Stimulated activated CD8-positive, alpha-beta memory T cell treated with anti-CD3 and anti-CD28 coated beads, Interleukin-12 subunit alpha, Interleukin-12 subunit beta, amount 100 ng/mL, for 4 hours (primary cell): ENCODE measurements at regions not wholly inside any gene's neighbourhood (a gene's known extent, or its start where the extent isn't known, plus 50 kb on each side); places are given as distances from the start of the nearest gene placed in this dataset.
"Not testable (repeated sequence)": the region's sequence is repeated elsewhere in the genome, so short reads cannot be mapped to it uniquely, and the experiment has no call there.

ENCODE experiments used
- DNase-seq: peaks from one replicate; pipeline ENCODE4 v3.0.0-alpha.2; 2020; ENCODE audit warnings: low read depth

DNA sequence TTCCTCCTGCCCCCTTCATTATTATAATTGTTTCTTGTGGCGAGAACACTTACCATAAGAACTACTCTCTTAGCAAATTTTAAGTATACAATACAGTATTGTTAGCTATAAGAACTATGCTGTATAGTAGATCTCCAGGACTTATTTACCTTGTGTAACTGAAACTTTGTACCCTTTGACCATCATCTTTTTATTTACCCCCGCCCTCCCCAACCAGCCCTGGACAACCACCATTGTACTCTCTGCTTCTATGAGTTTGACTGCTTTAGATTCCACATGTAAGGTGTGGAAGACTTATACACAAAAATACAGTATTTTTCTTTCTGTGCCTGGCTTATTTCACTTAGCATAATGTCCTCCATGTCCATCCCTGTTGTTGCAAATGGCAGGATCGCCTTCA lies 161.1 kb downstream of the PHF8 start:
- no peak for DNase-seq

- no peak for DNase-seq
These were observed 161.9 kb downstream of the PHF8 start for GRCh38 chrX:53882331-53882730.

- DNase-seq: not testable (repeated sequence)
These were observed 163.5 kb downstream of the PHF8 start for GRCh38 chrX:53880786-53881185.

DNA sequence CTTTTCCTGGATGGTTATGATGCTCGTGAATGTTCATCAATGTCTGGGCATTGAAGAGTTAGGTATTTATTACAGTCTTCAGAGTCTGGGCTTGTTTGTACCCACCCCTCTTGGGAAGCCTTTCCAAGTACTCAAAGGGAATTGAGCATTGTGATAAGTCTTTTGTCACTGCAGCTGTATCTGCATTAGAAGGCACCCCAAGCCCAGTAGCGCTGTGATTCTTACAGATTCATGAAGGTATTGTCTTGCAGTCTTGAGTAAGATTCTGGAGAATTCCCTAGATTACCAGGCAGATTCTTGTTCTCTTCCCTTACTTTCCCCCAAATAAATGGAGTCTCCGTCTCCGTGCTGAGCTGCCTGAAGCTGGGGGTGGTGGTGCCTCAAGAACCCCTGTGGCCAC lies 173.4 kb upstream of the HUWE1 start:
- DNase-seq: no peak

GRCh38 chrX:53831662-53832635 lies 145.4 kb upstream of the HUWE1 start:
- peak; percentile 3 for DNase-seq

DNA sequence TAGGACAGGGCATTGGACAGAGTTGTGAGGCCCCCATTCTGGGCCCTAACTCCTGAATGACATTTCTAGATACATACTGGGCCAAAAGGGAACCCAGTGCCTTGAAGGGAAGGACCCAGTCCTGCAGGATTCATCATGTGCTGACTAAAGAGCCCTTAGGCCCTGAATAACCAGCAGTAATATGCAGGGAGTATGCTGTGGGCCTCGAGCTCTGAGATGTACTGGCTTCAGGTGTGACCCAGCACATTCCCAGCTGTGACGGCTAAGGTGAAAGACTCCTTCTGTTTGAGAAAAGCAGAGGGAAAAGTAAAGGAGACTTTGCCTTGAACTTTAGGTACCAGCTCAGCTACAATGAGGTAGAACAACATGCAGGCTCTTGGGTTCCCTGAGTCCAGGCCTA lies 138.2 kb upstream of the HUWE1 start:
- DNase-seq: no peak

GRCh38 chrX:53818115-53818514 lies 131.6 kb upstream of the HUWE1 start:
- DNase-seq: not testable (repeated sequence)

GRCh38 chrX:53817548-53817947 lies 131.0 kb upstream of the HUWE1 start:
- DNase-seq: no peak

DNA sequence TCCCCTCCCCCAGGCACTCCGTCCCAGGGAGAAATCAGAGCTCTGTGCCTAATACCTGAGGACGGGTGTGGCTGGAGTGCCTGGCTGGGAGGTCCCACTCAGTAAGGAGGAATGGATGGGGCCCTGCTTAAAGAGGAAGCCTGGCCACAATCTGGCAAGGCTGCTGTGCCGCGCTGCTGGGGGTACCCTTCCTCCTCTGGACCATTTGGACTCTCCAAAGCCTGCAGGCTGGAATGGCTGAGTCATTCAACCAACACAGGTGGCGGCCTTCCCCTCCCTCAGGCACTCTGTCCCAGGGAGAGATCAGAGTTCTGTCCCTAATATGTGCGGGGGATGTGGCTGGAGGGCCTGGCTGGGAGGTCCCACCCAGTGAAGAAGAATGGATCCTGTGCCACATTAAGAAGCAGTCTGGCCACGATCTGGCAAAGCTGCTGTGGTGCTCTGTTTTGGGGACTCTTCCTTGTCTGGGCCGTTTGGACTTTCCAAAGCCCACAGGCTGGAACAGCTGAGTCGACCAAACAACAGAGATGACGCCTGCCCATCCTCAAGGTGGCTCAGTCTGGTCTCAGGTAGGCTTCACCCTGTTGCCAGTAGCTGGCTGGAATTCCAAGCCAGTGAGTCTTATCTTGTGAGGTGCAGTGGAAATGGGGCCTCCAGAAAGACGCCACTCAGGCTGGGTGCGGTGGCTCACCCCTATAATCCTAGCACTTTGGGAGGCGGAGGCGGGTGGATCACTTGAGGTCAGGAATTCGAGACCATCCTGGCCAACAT lies 127.3 kb upstream of the HUWE1 start:
- no peak for DNase-seq

GRCh38 chrX:53798281-53798680 lies 111.8 kb upstream of the HUWE1 start:
- no peak for DNase-seq

DNA sequence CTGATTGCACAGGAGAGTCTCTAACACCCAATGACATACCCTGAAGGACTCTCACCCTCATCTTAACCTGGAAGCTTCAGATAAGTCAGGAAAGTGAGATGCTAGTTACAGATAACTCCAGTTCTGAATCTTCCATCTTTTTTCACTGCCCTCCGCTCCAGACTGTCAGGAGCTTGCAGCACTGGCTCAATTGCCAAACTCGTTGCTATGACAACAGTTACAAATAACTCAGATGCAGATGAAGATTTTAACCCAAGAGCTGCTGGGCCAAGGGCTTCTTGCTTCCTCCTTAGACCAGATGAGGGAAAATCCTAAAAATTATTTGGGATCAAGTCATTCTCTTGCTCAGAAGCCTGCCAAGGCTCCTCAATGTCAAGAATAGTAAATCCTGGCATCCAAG lies 109.1 kb upstream of the HUWE1 start:
- DNase-seq: no peak

- DNase-seq: no peak
These were observed 107.7 kb upstream of the HUWE1 start for GRCh38 chrX:53794181-53794580.

DNA sequence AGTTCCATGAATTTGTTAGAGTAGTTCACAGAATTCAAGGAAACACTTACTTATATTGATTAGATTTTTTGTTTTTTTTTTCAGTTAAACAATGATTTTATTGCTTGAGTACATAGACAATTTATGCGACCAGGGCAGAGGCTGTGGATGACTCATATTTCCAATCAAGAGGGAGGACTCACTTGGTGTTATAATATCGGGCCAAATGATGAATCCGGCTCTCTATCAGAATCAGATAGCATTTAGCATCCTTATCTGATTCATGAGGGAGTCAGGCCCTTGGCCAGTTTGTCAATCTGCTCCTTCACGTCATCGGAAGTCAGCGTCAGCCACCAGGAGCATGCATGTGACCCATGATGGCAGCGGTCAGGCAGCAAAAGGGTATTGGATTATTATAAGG lies 82.3 kb upstream of the HUWE1 start:
- DNase-seq: no peak

- DNase-seq: no peak
These were observed 81.9 kb upstream of the HUWE1 start for GRCh38 chrX:53768451-53768850.

DNA sequence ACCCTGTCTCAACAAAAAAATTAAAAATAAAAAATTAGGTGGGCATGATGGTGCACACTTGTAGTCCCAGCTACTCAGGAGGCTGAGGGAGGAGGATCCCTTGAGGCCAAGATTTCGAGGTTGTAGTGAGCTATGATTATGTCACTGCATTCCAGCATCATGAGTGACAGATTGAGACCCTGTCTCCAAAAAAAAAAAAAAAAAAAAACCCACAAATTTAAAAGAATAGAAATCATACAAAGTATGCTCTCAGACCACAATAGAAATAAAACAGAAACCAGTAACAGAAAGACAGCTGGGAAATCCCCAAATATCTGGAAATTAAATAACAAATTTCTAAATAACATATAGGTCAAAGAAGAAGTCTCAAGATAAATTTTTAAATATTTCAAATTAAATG lies 81.0 kb upstream of the HUWE1 start:
- no peak for DNase-seq

GRCh38 chrX:53757181-53757580 lies 70.7 kb upstream of the HUWE1 start:
- DNase-seq: not testable (repeated sequence)

DNA sequence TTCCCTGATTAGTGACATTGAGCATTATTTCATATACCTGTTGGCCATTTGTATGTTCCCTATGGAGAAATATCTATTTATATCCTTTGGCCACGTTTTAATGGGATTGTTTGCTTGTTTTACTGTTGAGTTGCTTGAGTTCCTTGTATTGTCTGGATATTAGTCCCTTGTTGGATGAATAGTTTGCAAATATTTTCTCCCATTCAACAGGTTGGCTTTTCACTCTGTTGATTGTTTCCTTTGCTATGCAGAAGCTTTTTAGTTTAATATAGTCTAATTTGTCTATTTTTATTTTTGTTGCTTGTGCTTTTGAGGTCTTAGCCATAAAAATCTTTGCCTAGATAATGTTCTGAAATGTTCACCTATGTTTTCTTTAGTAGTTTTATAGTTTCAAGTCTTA lies 60.2 kb upstream of the HUWE1 start:
- DNase-seq: no peak

- no peak for DNase-seq
These were observed 56.7 kb upstream of the HUWE1 start for GRCh38 chrX:53743244-53743643.

DNA sequence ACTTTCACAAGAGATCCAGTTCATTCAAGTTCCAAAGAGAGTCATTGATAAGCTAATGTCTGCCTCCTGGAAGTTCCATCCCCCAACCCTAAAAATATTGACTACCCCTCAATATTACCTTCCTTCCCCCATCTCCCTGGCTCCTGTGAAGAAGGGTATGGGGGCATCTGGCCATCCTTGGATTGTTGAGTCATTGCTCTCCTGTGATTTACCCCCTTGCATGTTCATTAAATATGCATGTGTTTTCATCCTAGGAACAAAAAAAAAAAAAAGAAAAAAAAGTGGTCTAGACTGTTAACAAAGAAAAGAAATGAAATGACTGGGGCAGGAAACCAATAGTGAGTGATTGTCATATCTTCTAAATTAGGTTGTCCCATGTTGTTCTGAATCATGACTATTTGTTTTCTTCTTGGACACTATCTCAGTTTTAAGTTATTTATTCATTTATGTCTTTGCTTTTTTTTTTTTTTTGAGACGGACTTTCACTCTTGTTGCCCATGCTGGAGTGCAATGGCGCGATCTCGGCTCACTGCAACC lies 51.9 kb upstream of the HUWE1 start:
- DNase-seq: no peak
